ENCODE measurements at regions not wholly inside any gene's neighbourhood (a gene's known extent, or its start where the extent isn't known, plus 50 kb on each side); places are given as distances from the start of the nearest gene placed in this dataset.

DNA sequence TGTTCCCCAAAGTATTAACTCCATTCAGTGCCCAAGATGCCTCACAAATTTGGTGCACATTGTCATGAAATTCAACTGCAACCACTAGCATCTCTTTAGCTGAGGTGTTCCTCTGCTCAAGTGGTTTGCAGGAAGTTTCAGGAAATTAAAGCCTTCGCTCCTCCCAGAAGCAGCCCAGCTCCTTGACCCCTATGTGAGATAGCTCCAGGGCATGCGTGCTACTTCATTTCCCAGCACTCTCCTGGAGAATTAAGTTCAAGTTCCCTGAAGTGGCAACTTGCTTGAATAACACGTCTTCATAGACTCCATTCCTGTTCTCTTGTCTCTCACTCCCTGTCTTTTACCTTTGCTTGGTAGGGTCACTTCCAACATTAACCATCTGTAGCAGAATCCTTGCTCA, 750.3 kb downstream of the REEP3 start:
- Histone ChIP-seq H3K36me3 (ENCODE audit: control insufficient read depth in 2 of 2, insufficient read depth in 2 of 2, low read length in 2 of 2) (no peaks in the 10 kb centered on the region), H3K9me3 (ENCODE audit: control insufficient read depth in 2 of 2, low read length in 2 of 2) (no peaks in the 10 kb centered on the region), H3K4me1 (ENCODE audit: control insufficient read depth, insufficient read depth, low read length) (no peaks in the 10 kb centered on the region), H3K4me3 (ENCODE audit: low read length in 2 of 2) (no peak overlapping the region), H3K27ac (ENCODE audit: low read length) (no peak overlapping the region), H3K9ac (ENCODE audit: low read length in 2 of 2) (no peak overlapping the region), H3K27me3 (ENCODE audit: control insufficient read depth in 1 of 2, insufficient read depth in 2 of 2, low read length in 2 of 2) (no peaks in the 10 kb centered on the region)

GRCh38 chr10:64271983-64272382, 750.8 kb downstream of the REEP3 start:
- H3K9ac ChIP-seq (ENCODE audit: low read length in 2 of 2) = no peak overlapping the region
- H3K27ac ChIP-seq (ENCODE audit: low read length) = no peak overlapping the region
- H3K36me3 ChIP-seq (ENCODE audit: control insufficient read depth in 2 of 2, insufficient read depth in 2 of 2, low read length in 2 of 2) = no peaks in the 10 kb centered on the region

DNA sequence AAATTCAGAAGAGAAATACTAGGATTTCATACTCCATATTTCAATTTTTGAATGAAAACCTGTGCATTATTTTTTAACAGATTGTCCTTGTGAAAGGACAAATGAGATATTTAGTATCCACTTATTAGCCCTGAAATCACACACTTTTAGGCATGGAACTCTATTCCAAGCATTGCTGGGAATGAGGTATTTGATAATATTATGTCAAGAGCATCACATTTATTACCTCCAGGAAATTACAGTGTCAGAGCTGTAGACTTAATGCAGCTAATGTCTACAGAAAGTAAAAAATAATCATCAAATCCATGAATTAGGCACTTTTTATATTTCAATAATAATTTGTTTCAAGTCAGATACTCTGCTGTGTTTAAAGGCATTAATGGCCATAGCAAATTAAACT, 753.8 kb downstream of the REEP3 start:
- H3K9me3 ChIP-seq (ENCODE audit: control insufficient read depth in 2 of 2, low read length in 2 of 2) = no peaks in the 10 kb centered on the region
- H3K4me1 ChIP-seq (ENCODE audit: control insufficient read depth, insufficient read depth, low read length) = no peaks in the 10 kb centered on the region
- H3K9ac ChIP-seq (ENCODE audit: low read length in 2 of 2) = no peak overlapping the region
- H3K27ac ChIP-seq (ENCODE audit: low read length) = no peak overlapping the region
- no peak overlapping the region for H3K4me3 ChIP-seq (ENCODE audit: low read length in 2 of 2)
- H3K36me3 ChIP-seq (ENCODE audit: control insufficient read depth in 2 of 2, insufficient read depth in 2 of 2, low read length in 2 of 2) = no peaks in the 10 kb centered on the region
- no peaks in the 10 kb centered on the region for H3K27me3 ChIP-seq (ENCODE audit: control insufficient read depth in 1 of 2, insufficient read depth in 2 of 2, low read length in 2 of 2)

More at GRCh38 chr10:64271983-64272382, 750.8 kb downstream of the REEP3 start:
- H3K9me3 ChIP-seq (ENCODE audit: control insufficient read depth in 2 of 2, low read length in 2 of 2) = no peaks in the 10 kb centered on the region
- no peaks in the 10 kb centered on the region for H3K4me1 ChIP-seq (ENCODE audit: control insufficient read depth, insufficient read depth, low read length)
- H3K4me3 ChIP-seq (ENCODE audit: low read length in 2 of 2) = no peak overlapping the region
- no peaks in the 10 kb centered on the region for H3K27me3 ChIP-seq (ENCODE audit: control insufficient read depth in 1 of 2, insufficient read depth in 2 of 2, low read length in 2 of 2)

DNA sequence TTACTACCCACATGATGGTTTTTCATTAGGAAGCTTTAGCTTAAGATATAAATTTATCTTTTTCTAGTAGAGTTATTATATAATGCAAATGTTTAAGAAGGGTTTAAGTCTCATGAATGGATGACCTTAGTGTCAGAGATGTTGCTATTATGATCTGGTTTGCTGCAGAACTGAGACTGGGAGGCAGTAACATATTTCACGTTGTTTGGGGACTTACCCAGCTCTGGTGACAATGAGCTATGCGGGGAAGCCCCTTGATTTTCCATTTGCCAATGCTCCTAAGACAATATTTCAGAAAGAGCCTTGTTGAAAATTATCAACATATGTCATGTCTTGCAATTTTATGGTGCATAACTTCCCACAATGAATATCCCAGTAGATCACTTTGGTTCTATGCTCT, 754.6 kb downstream of the REEP3 start:
- Histone ChIP-seq H3K4me1 (ENCODE audit: control insufficient read depth, insufficient read depth, low read length) (no peaks in the 10 kb centered on the region), H3K9ac (ENCODE audit: low read length in 2 of 2) (no peak overlapping the region), H3K4me3 (ENCODE audit: low read length in 2 of 2) (no peak overlapping the region), H3K9me3 (ENCODE audit: control insufficient read depth in 2 of 2, low read length in 2 of 2) (no peaks in the 10 kb centered on the region), H3K27ac (ENCODE audit: low read length) (no peak overlapping the region), H3K27me3 (ENCODE audit: control insufficient read depth in 1 of 2, insufficient read depth in 2 of 2, low read length in 2 of 2) (no peaks in the 10 kb centered on the region), H3K36me3 (ENCODE audit: control insufficient read depth in 2 of 2, insufficient read depth in 2 of 2, low read length in 2 of 2) (no peaks in the 10 kb centered on the region)

DNA sequence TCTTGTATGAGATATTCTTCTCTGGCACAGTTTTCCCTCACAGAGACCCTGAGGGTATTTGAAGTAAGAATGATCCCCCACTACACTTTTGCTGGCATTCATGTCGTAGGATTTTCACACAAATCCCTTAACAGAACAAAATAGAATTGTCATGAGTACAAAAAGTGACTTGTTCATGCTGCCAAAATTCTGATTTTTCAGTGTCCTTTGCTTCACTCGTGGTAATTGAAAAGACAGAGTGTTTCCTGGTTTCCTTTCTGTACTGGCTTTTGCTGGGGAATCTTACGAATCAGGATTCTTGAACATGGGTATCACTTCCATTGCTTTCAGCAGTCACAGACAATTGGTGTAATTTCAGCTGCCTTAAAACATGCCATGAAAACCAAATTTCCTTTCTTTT, 756.3 kb downstream of the REEP3 start:
- Histone ChIP-seq H3K27me3 (ENCODE audit: control insufficient read depth in 1 of 2, insufficient read depth in 2 of 2, low read length in 2 of 2) (no peaks in the 10 kb centered on the region), H3K9me3 (ENCODE audit: control insufficient read depth in 2 of 2, low read length in 2 of 2) (no peaks in the 10 kb centered on the region), H3K27ac (ENCODE audit: low read length) (no peak overlapping the region), H3K36me3 (ENCODE audit: control insufficient read depth in 2 of 2, insufficient read depth in 2 of 2, low read length in 2 of 2) (no peaks in the 10 kb centered on the region), H3K4me1 (ENCODE audit: control insufficient read depth, insufficient read depth, low read length) (no peaks in the 10 kb centered on the region), H3K4me3 (ENCODE audit: low read length in 2 of 2) (no peak overlapping the region), H3K9ac (ENCODE audit: low read length in 2 of 2) (no peak overlapping the region)

- Histone ChIP-seq H3K4me1 (ENCODE audit: control insufficient read depth, insufficient read depth, low read length) (no peaks in the 10 kb centered on the region), H3K36me3 (ENCODE audit: control insufficient read depth in 2 of 2, insufficient read depth in 2 of 2, low read length in 2 of 2) (no peaks in the 10 kb centered on the region), H3K27me3 (ENCODE audit: control insufficient read depth in 1 of 2, insufficient read depth in 2 of 2, low read length in 2 of 2) (no peaks in the 10 kb centered on the region), H3K4me3 (ENCODE audit: low read length in 2 of 2) (no peak overlapping the region), H3K9ac (ENCODE audit: low read length in 2 of 2) (no peak overlapping the region), H3K9me3 (ENCODE audit: control insufficient read depth in 2 of 2, low read length in 2 of 2) (no peaks in the 10 kb centered on the region), H3K27ac (ENCODE audit: low read length) (no peak overlapping the region)
These were observed 762.4 kb downstream of the REEP3 start for GRCh38 chr10:64283621-64284020.

DNA sequence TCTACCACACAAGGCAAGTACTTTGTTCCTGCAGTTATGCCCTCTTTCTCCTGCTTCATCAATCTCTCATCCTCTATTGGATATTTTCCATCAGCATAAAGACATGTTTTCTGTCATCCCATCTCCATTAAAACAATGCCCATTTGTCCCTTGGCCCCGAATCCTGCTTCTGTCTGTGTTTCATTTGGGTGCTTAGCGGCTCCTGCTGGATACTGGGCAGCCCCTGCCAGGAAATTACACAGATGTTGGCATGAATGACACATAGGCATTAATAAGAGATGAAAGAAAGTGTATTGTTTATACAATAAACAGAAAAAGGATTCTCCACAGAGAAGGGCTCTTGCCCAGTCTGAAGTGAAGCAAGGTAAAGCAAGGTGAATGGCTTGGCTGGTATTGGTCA, 765.3 kb downstream of the REEP3 start:
- H3K27me3 ChIP-seq (ENCODE audit: control insufficient read depth in 1 of 2, insufficient read depth in 2 of 2, low read length in 2 of 2) = no peaks in the 10 kb centered on the region
- H3K4me1 ChIP-seq (ENCODE audit: control insufficient read depth, insufficient read depth, low read length) = no peaks in the 10 kb centered on the region
- H3K36me3 ChIP-seq (ENCODE audit: control insufficient read depth in 2 of 2, insufficient read depth in 2 of 2, low read length in 2 of 2) = no peaks in the 10 kb centered on the region
- H3K9me3 ChIP-seq (ENCODE audit: control insufficient read depth in 2 of 2, low read length in 2 of 2) = no peaks in the 10 kb centered on the region
- H3K4me3 ChIP-seq (ENCODE audit: low read length in 2 of 2) = no peak overlapping the region
- H3K9ac ChIP-seq (ENCODE audit: low read length in 2 of 2) = no peak overlapping the region
- no peak overlapping the region for H3K27ac ChIP-seq (ENCODE audit: low read length)

- Histone ChIP-seq H3K4me1 (ENCODE audit: control insufficient read depth, insufficient read depth, low read length) (no peaks in the 10 kb centered on the region), H3K9ac (ENCODE audit: low read length in 2 of 2) (no peak overlapping the region), H3K9me3 (ENCODE audit: control insufficient read depth in 2 of 2, low read length in 2 of 2) (no peaks in the 10 kb centered on the region), H3K4me3 (ENCODE audit: low read length in 2 of 2) (no peak overlapping the region), H3K27ac (ENCODE audit: low read length) (no peak overlapping the region), H3K27me3 (ENCODE audit: control insufficient read depth in 1 of 2, insufficient read depth in 2 of 2, low read length in 2 of 2) (no peaks in the 10 kb centered on the region), H3K36me3 (ENCODE audit: control insufficient read depth in 2 of 2, insufficient read depth in 2 of 2, low read length in 2 of 2) (no peaks in the 10 kb centered on the region)
These were observed 767.2 kb downstream of the REEP3 start for GRCh38 chr10:64288404-64288803.

DNA sequence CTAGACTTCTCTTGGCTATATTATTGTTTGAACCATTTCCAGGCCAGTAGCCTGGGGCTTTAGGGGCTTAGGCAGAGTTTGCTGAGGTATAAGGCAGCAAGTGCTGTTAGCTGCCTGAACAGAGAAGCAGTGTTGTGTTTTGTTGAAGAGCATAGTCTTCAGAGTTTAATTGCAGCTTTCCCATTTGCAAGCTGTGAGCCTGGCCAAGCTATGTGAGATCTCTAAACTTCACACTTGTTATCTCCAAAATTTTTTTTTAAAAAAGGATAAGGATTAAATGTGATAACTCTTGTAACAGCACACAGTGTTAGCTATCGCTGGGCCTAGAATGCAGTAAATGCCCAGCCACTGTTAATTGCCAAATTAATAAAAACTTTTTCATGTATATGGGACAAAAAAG, 782.4 kb downstream of the REEP3 start:
- Histone ChIP-seq H3K4me3 (ENCODE audit: low read length in 2 of 2) (no peak overlapping the region), H3K27ac (ENCODE audit: low read length) (no peak overlapping the region), H3K9ac (ENCODE audit: low read length in 2 of 2) (no peak overlapping the region), H3K36me3 (ENCODE audit: control insufficient read depth in 2 of 2, insufficient read depth in 2 of 2, low read length in 2 of 2) (no peaks in the 10 kb centered on the region), H3K9me3 (ENCODE audit: control insufficient read depth in 2 of 2, low read length in 2 of 2) (peaks cover 0 to 2% of the 10 kb centered on the region in 2 donors), H3K27me3 (ENCODE audit: control insufficient read depth in 1 of 2, insufficient read depth in 2 of 2, low read length in 2 of 2) (no peaks in the 10 kb centered on the region), H3K4me1 (ENCODE audit: control insufficient read depth, insufficient read depth, low read length) (no peaks in the 10 kb centered on the region)

DNA sequence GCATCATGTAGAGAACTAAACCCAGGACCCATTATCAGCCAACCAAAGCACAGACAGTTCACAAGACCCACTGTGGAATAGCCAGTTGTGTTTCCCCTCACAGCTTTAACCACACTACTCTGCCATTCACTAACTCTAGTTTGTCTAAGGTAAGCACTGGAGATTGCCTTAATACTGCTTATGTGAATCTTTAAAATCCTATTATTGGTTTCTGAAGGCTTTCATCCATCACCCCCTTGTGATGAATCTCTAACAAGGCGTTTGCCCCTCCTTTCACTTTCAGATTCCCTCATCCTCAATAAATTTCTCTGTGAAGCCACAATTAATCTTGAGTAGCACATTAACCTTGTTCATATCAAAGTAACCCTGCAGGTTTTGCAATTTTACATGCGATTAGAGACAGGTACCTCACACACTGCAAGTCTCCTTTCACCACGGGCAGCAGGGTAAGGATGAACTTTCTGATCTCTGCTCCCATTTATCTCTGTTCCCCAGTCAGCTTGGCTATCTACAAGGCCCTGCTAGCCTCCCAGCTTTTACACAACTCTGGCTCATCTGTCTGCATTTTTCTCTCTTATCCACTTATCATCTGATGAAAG, 785.6 kb downstream of the REEP3 start:
- no peak overlapping the region for H3K9ac ChIP-seq (ENCODE audit: low read length in 2 of 2)
- H3K27ac ChIP-seq (ENCODE audit: low read length) = no peak overlapping the region

DNA sequence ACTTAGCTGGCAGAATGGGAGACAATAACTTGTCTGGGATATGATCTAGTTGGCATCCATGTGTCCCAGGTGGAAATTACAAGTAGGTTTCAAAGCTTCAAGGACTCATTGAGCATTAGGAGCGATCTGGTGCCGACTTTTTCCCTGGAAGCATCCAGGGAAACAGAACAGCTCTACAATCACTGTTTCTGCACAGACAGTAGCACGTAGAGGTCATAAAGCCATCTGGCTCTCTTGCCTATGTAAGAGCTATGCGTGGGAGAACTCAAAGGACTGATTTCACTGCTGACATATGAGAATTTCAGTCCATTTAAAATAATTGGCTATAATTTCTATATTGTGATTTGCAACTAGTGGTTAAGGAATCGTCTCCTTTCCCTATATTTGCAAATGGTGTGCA, 791.7 kb downstream of the REEP3 start:
- no peak overlapping the region for H3K9ac ChIP-seq (ENCODE audit: low read length in 2 of 2)
- no peak overlapping the region for H3K4me3 ChIP-seq (ENCODE audit: low read length in 2 of 2)
- H3K9me3 ChIP-seq (ENCODE audit: control insufficient read depth in 2 of 2, low read length in 2 of 2) = no peaks in the 10 kb centered on the region
- no peak overlapping the region for H3K27ac ChIP-seq (ENCODE audit: low read length)
- no peaks in the 10 kb centered on the region for H3K4me1 ChIP-seq (ENCODE audit: control insufficient read depth, insufficient read depth, low read length)
- no peaks in the 10 kb centered on the region for H3K27me3 ChIP-seq (ENCODE audit: control insufficient read depth in 1 of 2, insufficient read depth in 2 of 2, low read length in 2 of 2)
- H3K36me3 ChIP-seq (ENCODE audit: control insufficient read depth in 2 of 2, insufficient read depth in 2 of 2, low read length in 2 of 2) = no peaks in the 10 kb centered on the region

More for the DNA sequence above, 785.6 kb downstream of the REEP3 start:
- Histone ChIP-seq H3K27me3 (ENCODE audit: control insufficient read depth in 1 of 2, insufficient read depth in 2 of 2, low read length in 2 of 2) (no peaks in the 10 kb centered on the region), H3K4me1 (ENCODE audit: control insufficient read depth, insufficient read depth, low read length) (no peaks in the 10 kb centered on the region), H3K9me3 (ENCODE audit: control insufficient read depth in 2 of 2, low read length in 2 of 2) (peaks cover 0 to 2% of the 10 kb centered on the region in 2 donors), H3K36me3 (ENCODE audit: control insufficient read depth in 2 of 2, insufficient read depth in 2 of 2, low read length in 2 of 2) (no peaks in the 10 kb centered on the region), H3K4me3 (ENCODE audit: low read length in 2 of 2) (no peak overlapping the region)

All from stomach smooth muscle (tissue), 2 donors.